H1 (cell line): ENCODE measurements at regions not wholly inside any gene's neighbourhood (a gene's known extent, or its start where the extent isn't known, plus 50 kb on each side); places are given as distances from the start of the nearest gene placed in this dataset.

ENCODE experiments used
- CTCF ChIA-PET: fragments of 300-600 bp; sonication (Branson Sonifier 250); formaldehyde crosslinking; loops from one replicate; lab custom pipeline; 2021; ENCODE audit not compliant: partially characterized antibody; lab: Charles Lee
- POLR2A ChIA-PET: fragments of 300-600 bp; sonication (Branson Sonifier 250); formaldehyde crosslinking; loops from one replicate; lab custom pipeline; 2021; ENCODE audit warnings: inconsistent platforms; ENCODE audit not compliant: partially characterized antibody; lab: Charles Lee
- DNase-seq, 2 experiments: peaks; one replicate each; pipeline versions ENCODE4 v3.0.0 to v3.0.0-alpha.2; 2010 to 2022; ENCODE audit warnings: low spot score in 2 of 2, low read depth in 1 of 2, mixed read lengths in 1 of 2
- FAIRE-seq: peaks from 2 replicates; lab custom pipeline; 2011; peaks lifted over from hg19 to GRCh38; lab: Jason Lieb, UNC
- H2AFZ ChIP-seq: 2 replicates; pipeline ENCODE4 v1.8.1; 2012; ENCODE audit warnings: low read length, inconsistent platforms
- H2AK5ac ChIP-seq: 2 replicates; pipeline ENCODE4 v1.6.1; 2013; ENCODE audit warnings: low read depth, low read length
- H2BK120ac ChIP-seq: replicated peaks from 2 replicates; pipeline ENCODE3; 2013; ENCODE audit warnings: low read depth, low read length, inconsistent platforms
- H2BK12ac ChIP-seq: 2 replicates; pipeline ENCODE4 v1.6.1; 2013; ENCODE audit warnings: low read depth, low read length
- H2BK15ac ChIP-seq: 2 replicates; pipeline ENCODE4 v1.6.1; 2013; ENCODE audit warnings: low read length
- H2BK20ac ChIP-seq: 2 replicates; pipeline ENCODE4 v1.6.1; 2013; ENCODE audit warnings: low read length
- H2BK5ac ChIP-seq: 2 replicates; pipeline ENCODE4 v1.6.1; 2013; ENCODE audit warnings: low read depth, low read length
- H3K14ac ChIP-seq: 2 replicates; pipeline ENCODE4 v1.6.1; 2013; ENCODE audit warnings: inconsistent platforms; ENCODE audit not compliant: insufficient read length
- H3K18ac ChIP-seq: 2 replicates; pipeline ENCODE4 v1.6.1; 2013; ENCODE audit warnings: low read length; ENCODE audit errors: extremely low read depth
- H3K23ac ChIP-seq: 2 replicates; pipeline ENCODE4 v1.6.1; 2013; ENCODE audit warnings: inconsistent platforms; ENCODE audit not compliant: insufficient read length
- H3K23me2 ChIP-seq: 2 replicates; pipeline ENCODE4 v1.6.1; 2013; ENCODE audit warnings: low read depth, low read length
- H3K27ac ChIP-seq: 2 replicates; pipeline ENCODE4 v1.6.1; 2011; ENCODE audit warnings: low read depth, low read length, inconsistent platforms
- H3K27me3 ChIP-seq, 4 experiments: replicated peaks in 1 of 4; 1 replicate in 1 of 4; 2 replicates in 3 of 4; pipeline versions ENCODE4 v1.6.1 to v1.8.1; 2011 to 2013; ENCODE audit warnings: low read length in 3 of 4, mild to moderate bottlenecking in 3 of 4, inconsistent platforms in 2 of 4, mixed read lengths in 2 of 4, moderate library complexity in 1 of 4; ENCODE audit not compliant: control insufficient read depth in 3 of 4, insufficient read depth in 3 of 4; ENCODE audit errors: extremely low read depth in 1 of 4
- H3K36me3 ChIP-seq, 4 experiments: 2 replicates each; pipeline versions ENCODE4 v1.6.1 to v1.8.1; 2011 to 2013; ENCODE audit warnings: mild to moderate bottlenecking in 4 of 4, low read length in 3 of 4, moderate library complexity in 2 of 4, control low read depth in 1 of 4, inconsistent platforms in 1 of 4; ENCODE audit not compliant: insufficient read depth in 4 of 4, control insufficient read depth in 2 of 4
- H3K4ac ChIP-seq: replicated peaks from 2 replicates; pipeline ENCODE3; 2013; ENCODE audit warnings: low read length, low read depth, mixed read lengths, inconsistent platforms; ENCODE audit not compliant: insufficient read length
- H3K4me1 ChIP-seq, 4 experiments: replicated peaks in 1 of 4; 1 replicate in 1 of 4; 2 replicates in 3 of 4; pipeline versions ENCODE4 v1.6.1 to v1.8.1; 2011 to 2013; ENCODE audit warnings: low read length in 3 of 4, inconsistent platforms in 2 of 4, mixed read lengths in 1 of 4; ENCODE audit not compliant: insufficient read depth in 4 of 4, control insufficient read depth in 3 of 4
- H3K4me2 ChIP-seq, 2 experiments: 2 replicates each; pipeline versions ENCODE4 v1.6.1 to v1.8.1; 2011 to 2013; ENCODE audit warnings: low read depth in 2 of 2, low read length in 2 of 2, control low read depth in 1 of 2, inconsistent platforms in 1 of 2, mild to moderate bottlenecking in 1 of 2; ENCODE audit not compliant: insufficient read depth in 1 of 2
- H3K4me3 ChIP-seq, 4 experiments: fragments of 200-600, 300-600 bp in 1 of 4; sonication (generic), shearing (Covaris generic), sonication (Bioruptor Twin) in 1 of 4; 2 replicates each; pipeline versions ENCODE4 v1.5.1 to v1.8.1; 2011 to 2016; ENCODE audit warnings: low read length in 4 of 4, low read depth in 3 of 4, control low read depth in 2 of 4, inconsistent platforms in 2 of 4, mild to moderate bottlenecking in 2 of 4, mixed read lengths in 1 of 4, moderate library complexity in 1 of 4; ENCODE audit not compliant: insufficient read depth in 2 of 4; ENCODE audit errors: extremely low read depth in 1 of 4
- H3K56ac ChIP-seq: replicated peaks from 2 replicates; pipeline ENCODE3; 2013; ENCODE audit warnings: low read depth, mild to moderate bottlenecking, mixed read lengths, low read length, inconsistent platforms; ENCODE audit not compliant: insufficient read length
- H3K79me1 ChIP-seq: 2 replicates; pipeline ENCODE4 v1.6.1; 2013; ENCODE audit warnings: low read depth, low read length, control low read depth
- H3K79me2 ChIP-seq, 2 experiments: 2 replicates each; pipeline versions ENCODE4 v1.6.1 to v1.8.1; 2012 to 2013; ENCODE audit warnings: low read length in 2 of 2, mild to moderate bottlenecking in 2 of 2, inconsistent platforms in 1 of 2; ENCODE audit not compliant: insufficient read depth in 2 of 2, control insufficient read depth in 1 of 2
- H3K9ac ChIP-seq, 4 experiments: replicated peaks in 1 of 4; 1 replicate in 1 of 4; 2 replicates in 3 of 4; pipeline versions ENCODE4 v1.6.1 to v1.8.1; 2011 to 2013; ENCODE audit warnings: low read depth in 3 of 4, low read length in 3 of 4, control low read depth in 2 of 4, mild to moderate bottlenecking in 2 of 4, moderate library complexity in 2 of 4, inconsistent platforms in 1 of 4; ENCODE audit errors: extremely low read depth in 1 of 4
- H3K9me3 ChIP-seq, 2 experiments: 2 replicates each; pipeline versions ENCODE4 v1.6.1 to v1.8.1; 2012 to 2013; ENCODE audit warnings: mild to moderate bottlenecking in 2 of 2, moderate library complexity in 2 of 2, control low read depth in 1 of 2, inconsistent platforms in 1 of 2, low read depth in 1 of 2, low read length in 1 of 2, mixed read lengths in 1 of 2; ENCODE audit not compliant: insufficient read depth in 2 of 2
- H4K20me1 ChIP-seq, 2 experiments: replicated peaks in 1 of 2; 2 replicates each; pipeline versions ENCODE3 to v1.8.1; 2011 to 2013; ENCODE audit warnings: inconsistent platforms in 2 of 2, low read length in 2 of 2, mild to moderate bottlenecking in 1 of 2; ENCODE audit not compliant: insufficient read depth in 2 of 2, control insufficient read depth in 1 of 2
- H4K5ac ChIP-seq: 2 replicates; pipeline ENCODE4 v1.6.1; 2013; ENCODE audit warnings: low read length, low read depth, mixed read lengths, inconsistent platforms; ENCODE audit not compliant: insufficient read length
- H4K8ac ChIP-seq: 2 replicates; pipeline ENCODE4 v1.8.0; 2013; ENCODE audit warnings: mild to moderate bottlenecking, moderate library complexity, low read length, inconsistent platforms; ENCODE audit not compliant: insufficient read depth; ENCODE audit errors: extremely low read depth
- H4K91ac ChIP-seq: replicated peaks from 2 replicates; pipeline ENCODE3; 2013; ENCODE audit warnings: low read length, mixed read lengths, inconsistent platforms; ENCODE audit not compliant: insufficient read length
- CTCF ChIP-seq, 3 experiments: IDR thresholded peaks; 1 replicate in 2 of 3; 2 replicates in 1 of 3; pipeline versions ENCODE4 v1.5.1 to v1.6.1; 2011; ENCODE audit warnings: low read length in 3 of 3, mild to moderate bottlenecking in 3 of 3, inconsistent platforms in 2 of 3, low read depth in 1 of 3, moderate library complexity in 1 of 3; ENCODE audit not compliant: insufficient read depth in 1 of 3; ENCODE audit errors: control extremely low read depth in 1 of 3
- PHF8 ChIP-seq: fragments of 200-600 bp; sonication (generic); conservative IDR thresholded peaks from 2 replicates; pipeline ENCODE4 v1.7.1; 2012; ENCODE audit warnings: low read depth, mild to moderate bottlenecking, inconsistent platforms, low read length, moderate library complexity
- RAD21 ChIP-seq, 2 experiments: IDR thresholded peaks in 1 of 2; conservative IDR thresholded peaks in 1 of 2; 2 replicates each; pipeline ENCODE4 v1.6.1; 2011; ENCODE audit warnings: low read depth in 2 of 2, low read length in 2 of 2, improper control_type of control experiment in 1 of 2, inconsistent platforms in 1 of 2, mild to moderate bottlenecking in 1 of 2, moderate library complexity in 1 of 2
- whole genome bisulfite sequencing, 2 experiments: shearing (Covaris generic) in 1 of 2; methylation state at CpG; one replicate each; pipeline versions ENCODE4 v1.1.6 to v1.1.7; 2013 to 2015; ENCODE audit warnings: low lambda C conversion rate in 2 of 2, mixed read lengths in 2 of 2, inconsistent platforms in 1 of 2, low coverage in 1 of 2, missing lambda C conversion rate in 1 of 2; ENCODE audit not compliant: insufficient replicate concordance in 2 of 2, insufficient coverage in 1 of 2, insufficient read length in 1 of 2; ENCODE audit errors: extremely low coverage in 1 of 2, missing lambda C conversion rate in 1 of 2; 5-methylcytosine and 5-hydroxymethylcytosine counted together
- TF ChIP-seq, protein P1 (sequence below): IDR thresholded peaks from 2 replicates; pipeline ENCODE4 v1.6.1; 2012; ENCODE audit warnings: inconsistent platforms

GRCh38 chr10:60549686-60550085 lies 160.0 kb upstream of the ANK3 start:
- H2BK5ac ChIP-seq = no peak overlapping the region
- H3K23me2 ChIP-seq = no peaks in the 10 kb centered on the region
- H3K27ac ChIP-seq = no peak overlapping the region
- H3K4me3 ChIP-seq = no peak overlapping the region
- H3K23ac ChIP-seq = no peak overlapping the region
- H3K14ac ChIP-seq = no peak overlapping the region
- H4K91ac ChIP-seq = no peak overlapping the region
- no peak overlapping the region for H2BK20ac ChIP-seq
- H2AK5ac ChIP-seq = no peak overlapping the region
- TF ChIP-seq PHF8 (no peak), RAD21 (IDR thresholded peaks at IDR 0.05 in 1 of 2, conservative IDR thresholded peaks at IDR 0.05 in 1 of 2; ENCODE audit: low read depth in 2 of 2, low read length in 2 of 2) (peak; percentile 50 to 56), CTCF (IDR thresholded peaks at IDR 0.05; ENCODE audit: control extremely low read depth in 1 of 3, insufficient read depth in 1 of 3, low read depth in 1 of 3, low read length in 3 of 3) (peak in 2 of 3 experiments; percentile 28 to 35; a peak in 2 of 4 replicates)
- TF ChIP-seq, protein P1, sequence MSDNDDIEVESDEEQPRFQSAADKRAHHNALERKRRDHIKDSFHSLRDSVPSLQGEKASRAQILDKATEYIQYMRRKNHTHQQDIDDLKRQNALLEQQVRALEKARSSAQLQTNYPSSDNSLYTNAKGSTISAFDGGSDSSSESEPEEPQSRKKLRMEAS = no peak
- no peak overlapping the region for H2BK15ac ChIP-seq
- no peaks in the 10 kb centered on the region for H3K79me2 ChIP-seq
- 86% methylated on average over 1 of the region's 1 CpG; no CpG with 5 or more reads in 1 of the 2 experiments for WGBS, 2 experiments
- H3K79me1 ChIP-seq = no peaks in the 10 kb centered on the region
- no peak overlapping the region for H3K4ac ChIP-seq
- no peak overlapping the region for H3K56ac ChIP-seq
- ChIA-PET POLR2A (no interaction called here), CTCF (interaction anchor here (0.9 kb wide), 1 partner anchor 28 kb away, joined by 3 read pairs; no protein-coding TSS in a partner anchor)
- peak; percentile 66 for FAIRE-seq
- H3K18ac ChIP-seq = no peak overlapping the region
- H4K5ac ChIP-seq = no peak overlapping the region
- H2AFZ ChIP-seq = no peak overlapping the region
- no peak overlapping the region for H2BK12ac ChIP-seq
- no peak overlapping the region for H3K9ac ChIP-seq
- H4K20me1 ChIP-seq = no peaks in the 10 kb centered on the region
- no peaks in the 10 kb centered on the region for H3K27me3 ChIP-seq
- H4K8ac ChIP-seq = no peak overlapping the region
- no peak overlapping the region for H2BK120ac ChIP-seq
- DNase-seq = no peak
- no peaks in the 10 kb centered on the region for H3K9me3 ChIP-seq
- H3K4me1 ChIP-seq = no peaks in the 10 kb centered on the region
- H3K4me2 ChIP-seq = no peak overlapping the region
- H3K36me3 ChIP-seq = no peaks in the 10 kb centered on the region
